LNCaP clone FGC (cell line): ENCODE measurements at regions not wholly inside any gene's neighbourhood (a gene's known extent, or its start where the extent isn't known, plus 50 kb on each side); places are given as distances from the start of the nearest gene placed in this dataset.

Experiments used
- DNase-seq: peaks from one replicate; pipeline ENCODE4 v3.0.0-alpha.2; 2011; ENCODE audit warnings: low read depth
- H3K4me3 ChIP-seq: 2 replicates; pipeline ENCODE4 v1.5.1; 2011; ENCODE audit warnings: mild to moderate bottlenecking, low read depth, low read length, control low read depth
- CTCF ChIP-seq: IDR thresholded peaks from 2 replicates; pipeline ENCODE4 v1.5.1; 2012; ENCODE audit warnings: mild to moderate bottlenecking; ENCODE audit not compliant: control insufficient read depth, insufficient read depth; ENCODE audit errors: extremely low read depth

DNA sequence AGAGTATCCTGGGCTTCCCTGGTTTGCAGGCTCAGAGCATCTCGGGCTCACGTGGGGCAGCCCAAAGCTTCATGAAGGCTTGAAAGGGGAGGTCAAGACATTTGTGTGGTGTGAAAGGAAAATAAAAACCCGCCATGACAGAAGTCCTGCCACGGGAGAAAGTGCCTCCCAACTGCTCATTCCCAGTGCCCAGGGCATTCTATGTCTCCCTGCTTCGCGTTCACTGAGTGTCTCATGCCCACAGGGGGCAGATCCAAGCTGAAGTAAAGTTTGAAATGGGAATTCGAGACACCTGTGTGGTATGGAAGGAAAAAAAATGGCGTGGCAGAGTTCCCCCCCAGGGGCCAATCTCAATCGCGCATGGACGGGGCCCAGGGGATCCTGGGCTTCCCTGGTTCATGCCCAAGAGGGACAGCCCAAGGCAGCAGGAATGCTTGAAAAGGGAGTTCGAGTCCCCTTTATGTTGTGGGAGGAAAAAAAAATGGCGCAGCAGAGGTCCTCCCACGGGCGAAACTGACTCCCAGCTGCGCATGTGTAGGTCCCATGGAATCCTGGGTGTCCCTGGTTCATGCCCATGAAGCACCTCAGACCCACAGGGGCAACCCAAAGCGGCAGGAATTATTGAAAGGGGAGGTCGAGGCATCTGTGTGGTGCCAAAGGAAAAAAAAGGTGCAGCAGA, 576.7 kb downstream of the ALG10 start:
- no peak overlapping the region for H3K4me3 ChIP-seq
- no peak for TF ChIP-seq CTCF
- no peak for DNase-seq

GRCh38 chr12:34599530-34600513, 577.5 kb downstream of the ALG10 start:
- H3K4me3 ChIP-seq: no peak overlapping the region
- DNase-seq: no peak
- no peak for TF ChIP-seq CTCF

- peak overlapping the region; percentile 23; the same call in 1 of the 2 replicates for H3K4me3 ChIP-seq
- DNase-seq: no peak
- no peak for TF ChIP-seq CTCF
Measured at GRCh38 chr12:34600592-34601462, 578.5 kb downstream of the ALG10 start.

DNA sequence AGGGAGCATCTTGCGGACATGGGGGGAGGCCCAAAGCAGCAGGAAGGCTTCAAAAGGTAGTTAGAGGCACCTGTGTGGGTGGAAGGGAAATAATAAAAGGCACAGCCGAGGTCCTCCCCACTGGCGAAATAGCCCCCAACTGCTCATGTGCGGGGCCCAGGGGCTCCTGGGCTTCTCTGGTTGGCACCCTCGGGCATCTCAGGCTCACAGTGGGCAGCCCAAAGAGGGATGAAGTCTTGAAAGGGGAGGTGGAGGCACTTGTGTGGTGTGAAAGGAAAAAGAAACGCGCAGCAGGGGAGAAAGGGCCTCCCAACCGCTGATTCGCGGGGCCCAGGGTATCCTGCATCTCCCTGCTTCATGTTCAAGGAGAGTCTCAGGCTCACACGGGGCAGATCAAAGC, 579.4 kb downstream of the ALG10 start:
- no peak for DNase-seq
- no peak for TF ChIP-seq CTCF
- H3K4me3 ChIP-seq: no peak overlapping the region

DNA sequence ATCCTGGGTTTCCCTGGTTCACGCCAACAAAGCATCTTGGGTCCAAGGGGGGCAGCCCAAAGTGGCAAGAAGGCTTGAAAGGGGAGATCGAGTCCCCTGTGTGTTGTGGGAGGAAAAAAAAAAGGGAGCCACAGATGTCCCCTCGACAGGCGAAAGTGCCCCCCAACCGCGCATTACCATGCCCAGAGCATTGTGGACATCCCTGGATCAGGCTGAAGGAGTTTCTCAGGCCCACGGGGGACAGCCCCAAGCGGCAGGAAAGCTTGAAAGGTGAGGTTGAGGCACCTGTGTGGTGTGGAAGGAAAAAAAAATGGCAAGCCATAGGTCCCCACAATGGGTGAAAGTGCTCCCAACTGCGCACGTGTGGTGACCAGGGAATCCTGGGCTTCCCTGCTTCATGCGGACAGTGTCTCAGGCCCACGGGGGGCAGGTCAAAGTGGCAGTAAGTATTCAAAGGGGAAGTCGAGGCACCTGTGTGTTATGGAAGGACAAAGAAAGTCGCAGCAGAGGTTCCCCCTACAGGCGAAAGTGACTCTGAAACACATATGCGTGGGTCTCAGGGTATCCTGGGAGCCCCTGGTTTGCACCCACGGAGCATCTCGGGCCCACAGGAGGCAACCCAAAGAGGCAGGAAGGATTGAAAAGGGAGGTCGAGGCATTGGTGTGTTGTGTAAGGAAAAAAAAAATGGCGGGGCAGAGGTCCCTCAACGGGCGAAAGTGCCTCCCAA, 580.1 kb downstream of the ALG10 start:
- no peak for DNase-seq
- TF ChIP-seq CTCF: no peak
- H3K4me3 ChIP-seq: no peak overlapping the region
